H1 (cell line): ENCODE measurements at regions not wholly inside any gene's neighbourhood (a gene's known extent, or its start where the extent isn't known, plus 50 kb on each side); places are given as distances from the start of the nearest gene placed in this dataset.

Experiments
- CTCF ChIA-PET: fragments of 300-600 bp; sonication (Branson Sonifier 250); formaldehyde crosslinking; loops from one replicate; lab custom pipeline; 2021; ENCODE audit not compliant: partially characterized antibody; lab: Charles Lee
- POLR2A ChIA-PET: fragments of 300-600 bp; sonication (Branson Sonifier 250); formaldehyde crosslinking; loops from one replicate; lab custom pipeline; 2021; ENCODE audit warnings: inconsistent platforms; ENCODE audit not compliant: partially characterized antibody; lab: Charles Lee
- DNase-seq, 2 experiments: peaks; one replicate each; pipeline versions ENCODE4 v3.0.0 to v3.0.0-alpha.2; 2010 to 2022; ENCODE audit warnings: low spot score in 2 of 2, low read depth in 1 of 2, mixed read lengths in 1 of 2
- FAIRE-seq: peaks from 2 replicates; lab custom pipeline; 2011; peaks lifted over from hg19 to GRCh38; lab: Jason Lieb, UNC
- H2AFZ ChIP-seq: 2 replicates; pipeline ENCODE4 v1.8.1; 2012; ENCODE audit warnings: low read length, inconsistent platforms
- H2AK5ac ChIP-seq: 2 replicates; pipeline ENCODE4 v1.6.1; 2013; ENCODE audit warnings: low read depth, low read length
- H2BK120ac ChIP-seq: replicated peaks from 2 replicates; pipeline ENCODE3; 2013; ENCODE audit warnings: low read depth, low read length, inconsistent platforms
- H2BK12ac ChIP-seq: 2 replicates; pipeline ENCODE4 v1.6.1; 2013; ENCODE audit warnings: low read depth, low read length
- H2BK15ac ChIP-seq: 2 replicates; pipeline ENCODE4 v1.6.1; 2013; ENCODE audit warnings: low read length
- H2BK20ac ChIP-seq: 2 replicates; pipeline ENCODE4 v1.6.1; 2013; ENCODE audit warnings: low read length
- H2BK5ac ChIP-seq: 2 replicates; pipeline ENCODE4 v1.6.1; 2013; ENCODE audit warnings: low read depth, low read length
- H3K14ac ChIP-seq: 2 replicates; pipeline ENCODE4 v1.6.1; 2013; ENCODE audit warnings: inconsistent platforms; ENCODE audit not compliant: insufficient read length
- H3K18ac ChIP-seq: 2 replicates; pipeline ENCODE4 v1.6.1; 2013; ENCODE audit warnings: low read length; ENCODE audit errors: extremely low read depth
- H3K23ac ChIP-seq: 2 replicates; pipeline ENCODE4 v1.6.1; 2013; ENCODE audit warnings: inconsistent platforms; ENCODE audit not compliant: insufficient read length
- H3K23me2 ChIP-seq: 2 replicates; pipeline ENCODE4 v1.6.1; 2013; ENCODE audit warnings: low read depth, low read length
- H3K27ac ChIP-seq: 2 replicates; pipeline ENCODE4 v1.6.1; 2011; ENCODE audit warnings: low read depth, low read length, inconsistent platforms
- H3K27me3 ChIP-seq, 4 experiments: replicated peaks in 1 of 4; 1 replicate in 1 of 4; 2 replicates in 3 of 4; pipeline versions ENCODE4 v1.6.1 to v1.8.1; 2011 to 2013; ENCODE audit warnings: low read length in 3 of 4, mild to moderate bottlenecking in 3 of 4, inconsistent platforms in 2 of 4, mixed read lengths in 2 of 4, moderate library complexity in 1 of 4; ENCODE audit not compliant: control insufficient read depth in 3 of 4, insufficient read depth in 3 of 4; ENCODE audit errors: extremely low read depth in 1 of 4
- H3K36me3 ChIP-seq, 4 experiments: 2 replicates each; pipeline versions ENCODE4 v1.6.1 to v1.8.1; 2011 to 2013; ENCODE audit warnings: mild to moderate bottlenecking in 4 of 4, low read length in 3 of 4, moderate library complexity in 2 of 4, control low read depth in 1 of 4, inconsistent platforms in 1 of 4; ENCODE audit not compliant: insufficient read depth in 4 of 4, control insufficient read depth in 2 of 4
- H3K4ac ChIP-seq: replicated peaks from 2 replicates; pipeline ENCODE3; 2013; ENCODE audit warnings: low read length, low read depth, mixed read lengths, inconsistent platforms; ENCODE audit not compliant: insufficient read length
- H3K4me1 ChIP-seq, 4 experiments: replicated peaks in 1 of 4; 1 replicate in 1 of 4; 2 replicates in 3 of 4; pipeline versions ENCODE4 v1.6.1 to v1.8.1; 2011 to 2013; ENCODE audit warnings: low read length in 3 of 4, inconsistent platforms in 2 of 4, mixed read lengths in 1 of 4; ENCODE audit not compliant: insufficient read depth in 4 of 4, control insufficient read depth in 3 of 4
- H3K4me2 ChIP-seq, 2 experiments: 2 replicates each; pipeline versions ENCODE4 v1.6.1 to v1.8.1; 2011 to 2013; ENCODE audit warnings: low read depth in 2 of 2, low read length in 2 of 2, control low read depth in 1 of 2, inconsistent platforms in 1 of 2, mild to moderate bottlenecking in 1 of 2; ENCODE audit not compliant: insufficient read depth in 1 of 2
- H3K4me3 ChIP-seq, 4 experiments: fragments of 200-600, 300-600 bp in 1 of 4; sonication (generic), shearing (Covaris generic), sonication (Bioruptor Twin) in 1 of 4; 2 replicates each; pipeline versions ENCODE4 v1.5.1 to v1.8.1; 2011 to 2016; ENCODE audit warnings: low read length in 4 of 4, low read depth in 3 of 4, control low read depth in 2 of 4, inconsistent platforms in 2 of 4, mild to moderate bottlenecking in 2 of 4, mixed read lengths in 1 of 4, moderate library complexity in 1 of 4; ENCODE audit not compliant: insufficient read depth in 2 of 4; ENCODE audit errors: extremely low read depth in 1 of 4
- H3K56ac ChIP-seq: replicated peaks from 2 replicates; pipeline ENCODE3; 2013; ENCODE audit warnings: low read depth, mild to moderate bottlenecking, mixed read lengths, low read length, inconsistent platforms; ENCODE audit not compliant: insufficient read length
- H3K79me1 ChIP-seq: 2 replicates; pipeline ENCODE4 v1.6.1; 2013; ENCODE audit warnings: low read depth, low read length, control low read depth
- H3K79me2 ChIP-seq, 2 experiments: 2 replicates each; pipeline versions ENCODE4 v1.6.1 to v1.8.1; 2012 to 2013; ENCODE audit warnings: low read length in 2 of 2, mild to moderate bottlenecking in 2 of 2, inconsistent platforms in 1 of 2; ENCODE audit not compliant: insufficient read depth in 2 of 2, control insufficient read depth in 1 of 2
- H3K9ac ChIP-seq, 4 experiments: replicated peaks in 1 of 4; 1 replicate in 1 of 4; 2 replicates in 3 of 4; pipeline versions ENCODE4 v1.6.1 to v1.8.1; 2011 to 2013; ENCODE audit warnings: low read depth in 3 of 4, low read length in 3 of 4, control low read depth in 2 of 4, mild to moderate bottlenecking in 2 of 4, moderate library complexity in 2 of 4, inconsistent platforms in 1 of 4; ENCODE audit errors: extremely low read depth in 1 of 4
- H3K9me3 ChIP-seq, 2 experiments: 2 replicates each; pipeline versions ENCODE4 v1.6.1 to v1.8.1; 2012 to 2013; ENCODE audit warnings: mild to moderate bottlenecking in 2 of 2, moderate library complexity in 2 of 2, control low read depth in 1 of 2, inconsistent platforms in 1 of 2, low read depth in 1 of 2, low read length in 1 of 2, mixed read lengths in 1 of 2; ENCODE audit not compliant: insufficient read depth in 2 of 2
- H4K20me1 ChIP-seq, 2 experiments: replicated peaks in 1 of 2; 2 replicates each; pipeline versions ENCODE3 to v1.8.1; 2011 to 2013; ENCODE audit warnings: inconsistent platforms in 2 of 2, low read length in 2 of 2, mild to moderate bottlenecking in 1 of 2; ENCODE audit not compliant: insufficient read depth in 2 of 2, control insufficient read depth in 1 of 2
- H4K5ac ChIP-seq: 2 replicates; pipeline ENCODE4 v1.6.1; 2013; ENCODE audit warnings: low read length, low read depth, mixed read lengths, inconsistent platforms; ENCODE audit not compliant: insufficient read length
- H4K8ac ChIP-seq: 2 replicates; pipeline ENCODE4 v1.8.0; 2013; ENCODE audit warnings: mild to moderate bottlenecking, moderate library complexity, low read length, inconsistent platforms; ENCODE audit not compliant: insufficient read depth; ENCODE audit errors: extremely low read depth
- H4K91ac ChIP-seq: replicated peaks from 2 replicates; pipeline ENCODE3; 2013; ENCODE audit warnings: low read length, mixed read lengths, inconsistent platforms; ENCODE audit not compliant: insufficient read length
- WGBS, 2 experiments: shearing (Covaris generic) in 1 of 2; methylation state at CpG; one replicate each; pipeline versions ENCODE4 v1.1.6 to v1.1.7; 2013 to 2015; ENCODE audit warnings: low lambda C conversion rate in 2 of 2, mixed read lengths in 2 of 2, inconsistent platforms in 1 of 2, low coverage in 1 of 2, missing lambda C conversion rate in 1 of 2; ENCODE audit not compliant: insufficient replicate concordance in 2 of 2, insufficient coverage in 1 of 2, insufficient read length in 1 of 2; ENCODE audit errors: extremely low coverage in 1 of 2, missing lambda C conversion rate in 1 of 2; 5-methylcytosine and 5-hydroxymethylcytosine counted together
- TF ChIP-seq, protein P1 (sequence below), 3 experiments: IDR thresholded peaks; 1 replicate in 2 of 3; 2 replicates in 1 of 3; pipeline versions ENCODE4 v1.5.1 to v1.6.1; 2011; ENCODE audit warnings: low read length in 3 of 3, mild to moderate bottlenecking in 3 of 3, inconsistent platforms in 2 of 3, low read depth in 1 of 3, moderate library complexity in 1 of 3; ENCODE audit not compliant: insufficient read depth in 1 of 3; ENCODE audit errors: control extremely low read depth in 1 of 3

DNA sequence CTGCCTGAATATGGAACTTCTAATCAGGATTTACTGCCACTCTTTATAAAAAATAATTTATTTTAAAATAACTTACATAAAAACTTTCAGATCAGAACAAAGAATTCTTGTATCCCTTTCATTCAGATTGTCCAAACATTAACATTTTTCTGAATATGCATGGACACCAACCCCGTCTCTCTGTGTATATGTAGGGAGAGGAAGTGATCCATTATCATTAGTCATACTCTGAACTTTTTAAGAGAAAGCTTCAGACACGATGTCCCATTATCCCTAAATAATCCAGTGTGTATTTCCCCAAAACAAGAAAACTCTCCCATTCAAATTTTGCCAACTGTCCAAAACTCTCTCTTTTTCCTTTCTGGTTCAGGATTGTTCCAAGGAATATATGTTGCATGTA lies 122.3 kb upstream of the CXADR start:
- 85% methylated on average over 2 of the region's 2 CpGs; no CpG with 5 or more reads in 1 of the 2 experiments for WGBS, 2 experiments

More for the DNA sequence above, 122.3 kb upstream of the CXADR start:
- H3K4ac ChIP-seq = no peak overlapping the region
- H3K79me1 ChIP-seq = no peaks in the 10 kb centered on the region
- H2BK20ac ChIP-seq = no peak overlapping the region
- no peak overlapping the region for H4K8ac ChIP-seq
- H4K20me1 ChIP-seq = no peaks in the 10 kb centered on the region
- peaks cover 0 to 4% (median 1%) of the 10 kb centered on the region in 4 experiments; a peak in 2 of 7 replicates for H3K4me1 ChIP-seq
- H3K27me3 ChIP-seq = no peaks in the 10 kb centered on the region
- H2AK5ac ChIP-seq = no peak overlapping the region
- H4K5ac ChIP-seq = no peak overlapping the region
- POLR2A ChIA-PET = interaction anchor here (0.5 kb wide), 1 partner anchor 118 kb away, joined by 3 read pairs; no protein-coding TSS in a partner anchor
- no peak overlapping the region for H3K9ac ChIP-seq
- no peak overlapping the region for H2BK15ac ChIP-seq
- CTCF ChIA-PET = interaction anchor here (0.6 to 2.3 kb wide), 6 partner anchors 11 to 535 kb away, joined by 3 to 6 read pairs (median 4); no protein-coding TSS in a partner anchor
- H2BK12ac ChIP-seq = no peak overlapping the region
- no peak overlapping the region for H3K18ac ChIP-seq
- no peaks in the 10 kb centered on the region for H3K36me3 ChIP-seq
- no peak overlapping the region for H3K27ac ChIP-seq
- no peak overlapping the region for H3K4me3 ChIP-seq
- no peak overlapping the region for H2BK120ac ChIP-seq
- no peak overlapping the region for H4K91ac ChIP-seq
- H3K14ac ChIP-seq = no peak overlapping the region
- DNase-seq (no peak), FAIRE-seq (no peak)
- H3K23me2 ChIP-seq = no peaks in the 10 kb centered on the region
- H3K4me2 ChIP-seq = no peak overlapping the region
- no peak overlapping the region for H2AFZ ChIP-seq
- no peaks in the 10 kb centered on the region for H3K79me2 ChIP-seq
- H3K9me3 ChIP-seq = no peaks in the 10 kb centered on the region
- H3K56ac ChIP-seq = no peak overlapping the region
- H3K23ac ChIP-seq = no peak overlapping the region
- TF ChIP-seq, protein P1, sequence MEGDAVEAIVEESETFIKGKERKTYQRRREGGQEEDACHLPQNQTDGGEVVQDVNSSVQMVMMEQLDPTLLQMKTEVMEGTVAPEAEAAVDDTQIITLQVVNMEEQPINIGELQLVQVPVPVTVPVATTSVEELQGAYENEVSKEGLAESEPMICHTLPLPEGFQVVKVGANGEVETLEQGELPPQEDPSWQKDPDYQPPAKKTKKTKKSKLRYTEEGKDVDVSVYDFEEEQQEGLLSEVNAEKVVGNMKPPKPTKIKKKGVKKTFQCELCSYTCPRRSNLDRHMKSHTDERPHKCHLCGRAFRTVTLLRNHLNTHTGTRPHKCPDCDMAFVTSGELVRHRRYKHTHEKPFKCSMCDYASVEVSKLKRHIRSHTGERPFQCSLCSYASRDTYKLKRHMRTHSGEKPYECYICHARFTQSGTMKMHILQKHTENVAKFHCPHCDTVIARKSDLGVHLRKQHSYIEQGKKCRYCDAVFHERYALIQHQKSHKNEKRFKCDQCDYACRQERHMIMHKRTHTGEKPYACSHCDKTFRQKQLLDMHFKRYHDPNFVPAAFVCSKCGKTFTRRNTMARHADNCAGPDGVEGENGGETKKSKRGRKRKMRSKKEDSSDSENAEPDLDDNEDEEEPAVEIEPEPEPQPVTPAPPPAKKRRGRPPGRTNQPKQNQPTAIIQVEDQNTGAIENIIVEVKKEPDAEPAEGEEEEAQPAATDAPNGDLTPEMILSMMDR (IDR thresholded peaks at IDR 0.05; ENCODE audit: control extremely low read depth in 1 of 3, insufficient read depth in 1 of 3, low read depth in 1 of 3, low read length in 3 of 3) = no peak
- H2BK5ac ChIP-seq = no peak overlapping the region
